NCI-H2227 (cell line): ENCODE measurements at regions not wholly inside any gene's neighbourhood (a gene's known extent, or its start where the extent isn't known, plus 50 kb on each side); places are given as distances from the start of the nearest gene placed in this dataset.
"Not testable (repeated sequence)": the region's sequence is repeated elsewhere in the genome, so short reads cannot be mapped to it uniquely, and the experiment has no call there.

Experiments
- DNase-seq: peaks from one replicate; lab custom pipeline; 2025; ENCODE audit not compliant: unreplicated experiment; lab: John Stamatoyannopoulos, UW

GRCh38 chr11:71334191-71334590, 81.8 kb upstream of the SHANK2 start:
- no peak for DNase-seq

- no peak for DNase-seq
Measured at GRCh38 chr11:71333473-71333872, 81.1 kb upstream of the SHANK2 start.

GRCh38 chr11:71332447-71332846, 80.1 kb upstream of the SHANK2 start:
- DNase-seq, result no peak

- no peak for DNase-seq
Measured at GRCh38 chr11:71332046-71332445, 79.7 kb upstream of the SHANK2 start.

- no peak for DNase-seq
Measured at GRCh38 chr11:71331631-71332030, 79.3 kb upstream of the SHANK2 start.

GRCh38 chr11:71330996-71331395, 78.6 kb upstream of the SHANK2 start:
- DNase-seq, result no peak

GRCh38 chr11:71330349-71330748, 78.0 kb upstream of the SHANK2 start:
- no peak for DNase-seq

- no peak for DNase-seq
Measured at GRCh38 chr11:71329786-71330185, 77.4 kb upstream of the SHANK2 start.

GRCh38 chr11:71329165-71329510, 76.8 kb upstream of the SHANK2 start:
- DNase-seq, result no peak

- DNase-seq, result no peak
Measured at GRCh38 chr11:71327156-71328085, 75.0 kb upstream of the SHANK2 start.

- no peak for DNase-seq
Measured at GRCh38 chr11:71326328-71326940, 74.1 kb upstream of the SHANK2 start.

- no peak for DNase-seq
Measured at GRCh38 chr11:71325418-71326327, 73.3 kb upstream of the SHANK2 start.

GRCh38 chr11:71324788-71325417, 72.5 kb upstream of the SHANK2 start:
- no peak for DNase-seq

- no peak for DNase-seq
Measured at GRCh38 chr11:71323876-71324526, 71.6 kb upstream of the SHANK2 start.

GRCh38 chr11:71322861-71323582, 70.6 kb upstream of the SHANK2 start:
- no peak for DNase-seq

GRCh38 chr11:71322192-71322735, 69.9 kb upstream of the SHANK2 start:
- DNase-seq, result no peak

GRCh38 chr11:71321433-71322191, 69.2 kb upstream of the SHANK2 start:
- no peak for DNase-seq

- no peak for DNase-seq
Measured at GRCh38 chr11:71316701-71317100, 64.3 kb upstream of the SHANK2 start.

GRCh38 chr11:71312616-71313015, 60.2 kb upstream of the SHANK2 start:
- DNase-seq, result not testable (repeated sequence)
